ENCODE measurements at regions not wholly inside any gene's neighbourhood (a gene's known extent, or its start where the extent isn't known, plus 50 kb on each side); places are given as distances from the start of the nearest gene placed in this dataset.

DNA sequence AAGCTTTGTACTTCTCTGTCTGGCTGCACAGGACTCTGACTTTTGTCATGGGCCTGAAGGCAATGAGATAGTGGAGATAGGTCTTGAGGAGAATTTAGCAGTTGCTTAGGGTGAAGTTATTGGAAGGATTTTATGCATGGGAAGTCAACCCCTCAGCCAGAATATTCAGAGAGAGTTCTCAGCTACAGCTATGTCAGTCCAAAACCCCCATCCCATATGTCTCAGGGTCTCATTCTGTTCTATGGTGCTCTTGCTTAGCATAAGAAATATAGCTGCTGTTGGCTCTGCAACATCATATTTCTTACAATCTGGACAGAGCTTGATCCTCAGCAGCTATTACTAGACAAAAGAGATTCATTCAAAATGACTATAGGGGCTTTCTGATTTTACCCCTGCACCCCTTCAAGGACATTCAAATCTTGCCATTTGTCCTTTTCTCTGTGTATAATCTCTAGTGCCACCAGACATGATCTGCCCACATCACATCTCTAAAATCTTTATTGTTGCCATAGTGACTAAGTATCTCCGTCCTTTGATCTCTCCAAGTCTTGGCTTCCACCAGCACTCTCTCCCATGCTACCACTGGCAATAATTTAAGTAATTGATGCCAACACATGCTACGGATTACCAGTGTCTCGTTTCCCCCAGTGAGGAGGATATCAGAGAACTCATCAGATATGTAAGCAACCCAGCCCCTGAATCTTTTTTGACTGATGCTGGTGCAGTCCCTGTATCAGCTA, 327.1 kb upstream of the ISX start:
- H2AFZ ChIP-seq (ENCODE audit: low read depth, low read length, severe bottlenecking): no peak overlapping the region
- no peaks in the 10 kb centered on the region for H3K36me3 ChIP-seq (ENCODE audit: low read length)
- no peaks in the 10 kb centered on the region for H3K79me2 ChIP-seq (ENCODE audit: insufficient read depth, low read length)
- no peaks in the 10 kb centered on the region for H3F3A ChIP-seq (ENCODE audit: insufficient read depth)
- TF ChIP-seq, protein P1, sequence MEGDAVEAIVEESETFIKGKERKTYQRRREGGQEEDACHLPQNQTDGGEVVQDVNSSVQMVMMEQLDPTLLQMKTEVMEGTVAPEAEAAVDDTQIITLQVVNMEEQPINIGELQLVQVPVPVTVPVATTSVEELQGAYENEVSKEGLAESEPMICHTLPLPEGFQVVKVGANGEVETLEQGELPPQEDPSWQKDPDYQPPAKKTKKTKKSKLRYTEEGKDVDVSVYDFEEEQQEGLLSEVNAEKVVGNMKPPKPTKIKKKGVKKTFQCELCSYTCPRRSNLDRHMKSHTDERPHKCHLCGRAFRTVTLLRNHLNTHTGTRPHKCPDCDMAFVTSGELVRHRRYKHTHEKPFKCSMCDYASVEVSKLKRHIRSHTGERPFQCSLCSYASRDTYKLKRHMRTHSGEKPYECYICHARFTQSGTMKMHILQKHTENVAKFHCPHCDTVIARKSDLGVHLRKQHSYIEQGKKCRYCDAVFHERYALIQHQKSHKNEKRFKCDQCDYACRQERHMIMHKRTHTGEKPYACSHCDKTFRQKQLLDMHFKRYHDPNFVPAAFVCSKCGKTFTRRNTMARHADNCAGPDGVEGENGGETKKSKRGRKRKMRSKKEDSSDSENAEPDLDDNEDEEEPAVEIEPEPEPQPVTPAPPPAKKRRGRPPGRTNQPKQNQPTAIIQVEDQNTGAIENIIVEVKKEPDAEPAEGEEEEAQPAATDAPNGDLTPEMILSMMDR (IDR thresholded peaks at IDR 0.05; ENCODE audit: insufficient read depth, low read length, poor library complexity, severe bottlenecking): no peak
- no peak for TF ChIP-seq EZH2phosphoT487 (conservative IDR thresholded peaks at IDR 0.05; ENCODE audit: low read length)
- H3K27ac ChIP-seq (ENCODE audit: low read depth, low read length): no peak overlapping the region
- H3K27me3 ChIP-seq (ENCODE audit: low read length): no peaks in the 10 kb centered on the region
- no peak overlapping the region for H3K4me2 ChIP-seq (ENCODE audit: low read depth, low read length, poor library complexity, severe bottlenecking)
- H4K20me1 ChIP-seq (ENCODE audit: low read depth, low read length): no peaks in the 10 kb centered on the region
- no peaks in the 10 kb centered on the region for H3K9me2 ChIP-seq (replicated peaks; ENCODE audit: insufficient read depth, low read length)
- no peak overlapping the region for H3K4me3 ChIP-seq (ENCODE audit: insufficient read depth, low read length, poor library complexity, severe bottlenecking)
- no peaks in the 10 kb centered on the region for H3K9me3 ChIP-seq (ENCODE audit: insufficient read depth, low read length)
- no peak overlapping the region for H3K9ac ChIP-seq (ENCODE audit: low read length)

- H3K9me2 ChIP-seq (replicated peaks; ENCODE audit: insufficient read depth, low read length): no peaks in the 10 kb centered on the region
- no peak for TF ChIP-seq EZH2phosphoT487 (conservative IDR thresholded peaks at IDR 0.05; ENCODE audit: low read length)
- TF ChIP-seq, protein P1 (IDR thresholded peaks at IDR 0.05; ENCODE audit: insufficient read depth, low read length, poor library complexity, severe bottlenecking): no peak
- no peak overlapping the region for H3K9ac ChIP-seq (ENCODE audit: low read length)
- no peaks in the 10 kb centered on the region for H4K20me1 ChIP-seq (ENCODE audit: low read depth, low read length)
- H3K27ac ChIP-seq (ENCODE audit: low read depth, low read length): no peak overlapping the region
- no peak overlapping the region for H3K4me2 ChIP-seq (ENCODE audit: low read depth, low read length, poor library complexity, severe bottlenecking)
- H3K4me3 ChIP-seq (ENCODE audit: insufficient read depth, low read length, poor library complexity, severe bottlenecking): no peak overlapping the region
- H3F3A ChIP-seq (ENCODE audit: insufficient read depth): no peaks in the 10 kb centered on the region
- no peaks in the 10 kb centered on the region for H3K27me3 ChIP-seq (ENCODE audit: low read length)
- no peaks in the 10 kb centered on the region for H3K9me3 ChIP-seq (ENCODE audit: insufficient read depth, low read length)
- H2AFZ ChIP-seq (ENCODE audit: low read depth, low read length, severe bottlenecking): no peak overlapping the region
- no peaks in the 10 kb centered on the region for H3K36me3 ChIP-seq (ENCODE audit: low read length)
- H3K79me2 ChIP-seq (ENCODE audit: insufficient read depth, low read length): no peaks in the 10 kb centered on the region
These were observed 322.7 kb upstream of the ISX start for GRCh38 chr22:34743110-34743751.

DNA sequence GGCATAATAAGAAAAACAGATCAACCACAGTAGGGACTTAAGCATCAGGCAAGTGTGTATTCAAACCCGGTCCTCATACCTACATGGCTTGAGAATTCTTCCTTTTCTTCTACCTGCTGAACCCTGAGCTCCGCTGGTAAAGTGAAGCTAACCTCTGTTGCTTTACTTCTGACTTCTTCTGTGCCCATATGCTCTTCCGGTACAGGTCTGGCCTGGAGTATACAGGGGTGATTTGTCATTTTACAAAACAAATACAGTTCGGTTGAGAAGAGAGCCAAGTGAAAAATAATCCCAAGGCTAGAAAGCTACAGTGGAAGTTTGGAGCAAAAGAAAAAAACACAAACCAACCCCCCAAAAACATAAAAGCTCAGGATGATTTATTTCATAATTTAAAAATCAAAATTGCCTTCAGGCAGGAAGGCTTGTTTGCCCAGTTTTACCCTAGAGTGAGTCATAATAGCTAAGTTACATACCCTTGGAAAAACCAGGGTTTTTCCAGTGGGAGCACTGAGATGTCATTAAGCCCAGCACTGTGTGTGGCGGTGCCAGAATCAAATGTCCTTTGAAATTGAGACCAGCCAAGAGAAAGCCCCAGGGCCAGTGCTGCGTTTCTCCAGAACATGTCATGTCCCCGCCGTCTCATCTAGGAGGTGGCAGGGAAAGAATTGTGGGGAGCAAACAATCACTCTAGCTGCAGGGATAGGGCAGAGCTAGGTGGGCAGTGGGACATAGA, 305.5 kb upstream of the ISX start:
- Histone ChIP-seq H3K79me2 (ENCODE audit: insufficient read depth, low read length) (no peaks in the 10 kb centered on the region), H3F3A (ENCODE audit: insufficient read depth) (no peaks in the 10 kb centered on the region), H3K9me2 (replicated peaks; ENCODE audit: insufficient read depth, low read length) (no peaks in the 10 kb centered on the region), H3K9me3 (ENCODE audit: insufficient read depth, low read length) (no peaks in the 10 kb centered on the region; the same call in 1 of the 2 replicates), H3K27me3 (ENCODE audit: low read length) (no peaks in the 10 kb centered on the region), H2AFZ (ENCODE audit: low read depth, low read length, severe bottlenecking) (no peak overlapping the region), H3K4me3 (ENCODE audit: insufficient read depth, low read length, poor library complexity, severe bottlenecking) (no peak overlapping the region), H3K36me3 (ENCODE audit: low read length) (no peaks in the 10 kb centered on the region), H3K9ac (ENCODE audit: low read length) (no peak overlapping the region), H4K20me1 (ENCODE audit: low read depth, low read length) (no peaks in the 10 kb centered on the region), H3K27ac (ENCODE audit: low read depth, low read length) (no peak overlapping the region), H3K4me2 (ENCODE audit: low read depth, low read length, poor library complexity, severe bottlenecking) (no peak overlapping the region)
- TF ChIP-seq, protein P1 (IDR thresholded peaks at IDR 0.05; ENCODE audit: insufficient read depth, low read length, poor library complexity, severe bottlenecking): no peak
- TF ChIP-seq EZH2phosphoT487 (conservative IDR thresholded peaks at IDR 0.05; ENCODE audit: low read length): no peak

All from SU-DHL-6 (cell line).